ENCODE measurements at regions not wholly inside any gene's neighbourhood (a gene's known extent, or its start where the extent isn't known, plus 50 kb on each side); places are given as distances from the start of the nearest gene placed in this dataset.

- H3K36me3 ChIP-seq, result no peaks in the 10 kb centered on the region
- H3K4me3 ChIP-seq (ENCODE audit: low read depth, low read length), result no peak overlapping the region
- no peak overlapping the region for H3K27ac ChIP-seq
- no peaks in the 10 kb centered on the region for H3K27me3 ChIP-seq (ENCODE audit: insufficient read depth, low read depth, severe bottlenecking)
- no peaks in the 10 kb centered on the region for H3K9me3 ChIP-seq (ENCODE audit: severe bottlenecking)
- no peak for TF ChIP-seq CTCF (IDR thresholded peaks at IDR 0.05; ENCODE audit: low read depth, low read length)
- DNase-seq, result no peak
Measured at GRCh38 chr7:96501318-96501717, 179.4 kb upstream of the SLC25A13 start.

- no peak overlapping the region for H3K27ac ChIP-seq
- no peak overlapping the region for H3K4me3 ChIP-seq (ENCODE audit: low read depth, low read length)
- no peak for DNase-seq
- H3K36me3 ChIP-seq, result no peaks in the 10 kb centered on the region
- H3K27me3 ChIP-seq (ENCODE audit: insufficient read depth, low read depth, severe bottlenecking), result no peaks in the 10 kb centered on the region
- no peak for TF ChIP-seq CTCF (IDR thresholded peaks at IDR 0.05; ENCODE audit: low read depth, low read length)
- H3K9me3 ChIP-seq (ENCODE audit: severe bottlenecking), result no peaks in the 10 kb centered on the region
Measured at GRCh38 chr7:96499532-96499931, 177.6 kb upstream of the SLC25A13 start.

- Histone ChIP-seq H3K36me3 (no peaks in the 10 kb centered on the region), H3K27me3 (ENCODE audit: insufficient read depth, low read depth, severe bottlenecking) (no peaks in the 10 kb centered on the region), H3K27ac (no peak overlapping the region), H3K4me3 (ENCODE audit: low read depth, low read length) (no peak overlapping the region), H3K9me3 (ENCODE audit: severe bottlenecking) (no peaks in the 10 kb centered on the region)
- no peak for TF ChIP-seq CTCF (IDR thresholded peaks at IDR 0.05; ENCODE audit: low read depth, low read length)
- no peak for DNase-seq
Measured at GRCh38 chr7:96497567-96497966, 175.7 kb upstream of the SLC25A13 start.

GRCh38 chr7:96495751-96496216 lies 173.9 kb upstream of the SLC25A13 start:
- Histone ChIP-seq H3K9me3 (ENCODE audit: severe bottlenecking) (no peaks in the 10 kb centered on the region), H3K27me3 (ENCODE audit: insufficient read depth, low read depth, severe bottlenecking) (no peaks in the 10 kb centered on the region), H3K4me3 (ENCODE audit: low read depth, low read length) (no peak overlapping the region), H3K27ac (no peak overlapping the region), H3K36me3 (no peaks in the 10 kb centered on the region)
- DNase-seq, result no peak
- no peak for TF ChIP-seq CTCF (IDR thresholded peaks at IDR 0.05; ENCODE audit: low read depth, low read length)

GRCh38 chr7:96486681-96487080 lies 164.8 kb upstream of the SLC25A13 start:
- H3K9me3 ChIP-seq (ENCODE audit: severe bottlenecking), result no peaks in the 10 kb centered on the region
- DNase-seq, result no peak
- no peak overlapping the region for H3K4me3 ChIP-seq (ENCODE audit: low read depth, low read length)
- no peak overlapping the region for H3K27ac ChIP-seq
- no peaks in the 10 kb centered on the region for H3K36me3 ChIP-seq
- TF ChIP-seq CTCF (IDR thresholded peaks at IDR 0.05; ENCODE audit: low read depth, low read length), result no peak
- H3K27me3 ChIP-seq (ENCODE audit: insufficient read depth, low read depth, severe bottlenecking), result no peaks in the 10 kb centered on the region

- Histone ChIP-seq H3K27ac (no peak overlapping the region), H3K36me3 (no peaks in the 10 kb centered on the region), H3K9me3 (ENCODE audit: severe bottlenecking) (no peaks in the 10 kb centered on the region), H3K4me3 (ENCODE audit: low read depth, low read length) (no peak overlapping the region), H3K27me3 (ENCODE audit: insufficient read depth, low read depth, severe bottlenecking) (no peaks in the 10 kb centered on the region)
- TF ChIP-seq CTCF (IDR thresholded peaks at IDR 0.05; ENCODE audit: low read depth, low read length), result no peak
- no peak for DNase-seq
Measured at GRCh38 chr7:96484845-96485244, 162.9 kb upstream of the SLC25A13 start.

All from WERI-Rb-1 (cell line).